ENCODE measurements at regions not wholly inside any gene's neighbourhood (a gene's known extent, or its start where the extent isn't known, plus 50 kb on each side); places are given as distances from the start of the nearest gene placed in this dataset.

GRCh38 chr22:47687346-47687655, 924.9 kb downstream of the TBC1D22A start:
- TF ChIP-seq EP300 (IDR thresholded peaks at IDR 0.05) (no peak), POLR2AphosphoS5 (IDR thresholded peaks at IDR 0.05) (no peak), POLR2A (IDR thresholded peaks at IDR 0.05) (no peak), CTCF (IDR thresholded peaks at IDR 0.05) (no peak)

GRCh38 chr22:47686594-47687345, 924.3 kb downstream of the TBC1D22A start:
- H3K27me3 ChIP-seq: peaks cover 0 to 26% (median 0%) of the 10 kb centered on the region in 3 donors
- no peak overlapping the region for H3K27ac ChIP-seq
- H3K9me3 ChIP-seq: peaks cover 3 to 40% (median 28%) of the 10 kb centered on the region in 4 donors
- H3K4me1 ChIP-seq: no peaks in the 10 kb centered on the region
- TF ChIP-seq POLR2AphosphoS5 (IDR thresholded peaks at IDR 0.05) (no peak), CTCF (IDR thresholded peaks at IDR 0.05) (no peak), EP300 (IDR thresholded peaks at IDR 0.05) (no peak), POLR2A (IDR thresholded peaks at IDR 0.05) (no peak)
- no peaks in the 10 kb centered on the region for H3K36me3 ChIP-seq
- WGBS, 5 donors: 58 to 68% (median 67%) methylated on average over 11 of the region's 11 CpGs
- intact Hi-C loops (cut with DNase I; ENCODE audit: low total_unique reads): no loop called here
- H3K4me3 ChIP-seq: no peak overlapping the region
- no peak for DNase-seq

More at GRCh38 chr22:47687346-47687655, 924.9 kb downstream of the TBC1D22A start:
- 72 to 81% (median 80%) methylated on average over 5 of the region's 5 CpGs for WGBS, 5 donors
- no peak overlapping the region for H3K27ac ChIP-seq
- H3K9me3 ChIP-seq: peaks cover 3 to 35% (median 25%) of the 10 kb centered on the region in 4 donors
- H3K27me3 ChIP-seq: peaks cover 0 to 21% (median 0%) of the 10 kb centered on the region in 3 donors
- DNase-seq: no peak
- no peaks in the 10 kb centered on the region for H3K36me3 ChIP-seq
- intact Hi-C loops (cut with DNase I; ENCODE audit: low total_unique reads): no loop called here
- no peak overlapping the region for H3K4me3 ChIP-seq
- no peaks in the 10 kb centered on the region for H3K4me1 ChIP-seq

- Histone ChIP-seq H3K27me3 (peaks cover 0 to 33% (median 0%) of the 10 kb centered on the region in 3 donors), H3K36me3 (no peaks in the 10 kb centered on the region), H3K27ac (no peak overlapping the region), H3K4me3 (no peak overlapping the region), H3K4me1 (no peaks in the 10 kb centered on the region), H3K9me3 (peaks cover 3 to 37% (median 29%) of the 10 kb centered on the region in 4 donors)
- intact Hi-C loops (cut with DNase I; ENCODE audit: low total_unique reads): no loop called here
- TF ChIP-seq CTCF (IDR thresholded peaks at IDR 0.05) (no peak), POLR2AphosphoS5 (IDR thresholded peaks at IDR 0.05) (no peak), EP300 (IDR thresholded peaks at IDR 0.05) (no peak), POLR2A (IDR thresholded peaks at IDR 0.05) (no peak)
- whole genome bisulfite sequencing, 5 donors: 88 to 92% (median 91%) methylated on average over 10 to 13 of the region's 13 CpGs
- no peak for DNase-seq
Observed at GRCh38 chr22:47681411-47682165, 919.1 kb downstream of the TBC1D22A start.

GRCh38 chr22:47678636-47679287, 916.3 kb downstream of the TBC1D22A start:
- DNase-seq: no peak
- no peak overlapping the region for H3K4me3 ChIP-seq
- peaks cover under 1 to 23% (median 17%) of the 10 kb centered on the region in 4 donors for H3K9me3 ChIP-seq
- peaks cover 0 to 18% (median 0%) of the 10 kb centered on the region in 3 donors for H3K27me3 ChIP-seq
- intact Hi-C loops (cut with DNase I; ENCODE audit: low total_unique reads): no loop called here
- no peak overlapping the region for H3K27ac ChIP-seq
- no peaks in the 10 kb centered on the region for H3K36me3 ChIP-seq
- H3K4me1 ChIP-seq: no peaks in the 10 kb centered on the region
- TF ChIP-seq EP300 (IDR thresholded peaks at IDR 0.05): no peak
- no peak for TF ChIP-seq POLR2A (IDR thresholded peaks at IDR 0.05)
- no peak for TF ChIP-seq POLR2AphosphoS5 (IDR thresholded peaks at IDR 0.05)
- no peak for TF ChIP-seq CTCF (IDR thresholded peaks at IDR 0.05)
- 36 to 49% (median 45%) methylated on average over 7 of the region's 7 CpGs for WGBS, 5 donors
